Astrocyte of the spinal cord (primary cell): ENCODE measurements at regions not wholly inside any gene's neighbourhood (a gene's known extent, or its start where the extent isn't known, plus 50 kb on each side); places are given as distances from the start of the nearest gene placed in this dataset.

Source experiments
- DNase-seq: peaks from one replicate; pipeline ENCODE4 v3.0.0; 2011; ENCODE audit warnings: low read depth, low spot score
- H3K4me3 ChIP-seq: 2 replicates; pipeline ENCODE4 v1.5.1; 2011; ENCODE audit warnings: low read depth, mild to moderate bottlenecking, low read length, moderate library complexity
- CTCF ChIP-seq: IDR thresholded peaks from 2 replicates; pipeline ENCODE4 v1.5.1; 2012; ENCODE audit warnings: low read depth, mild to moderate bottlenecking, low read length, inconsistent platforms
- in situ Hi-C: cut with HindIII; loops from 2 replicates; pipeline ENCODE4 v1.10.0; 2017; ENCODE audit warnings: low sequenced_read_pairs

- no peak overlapping the region for H3K4me3 ChIP-seq
- in situ Hi-C loops: no loop called here
- no peak for DNase-seq
- TF ChIP-seq CTCF: no peak
Observed at GRCh38 chr4:25981749-25982148, 67.7 kb downstream of the SMIM20 start.

GRCh38 chr4:25982962-25983361 is 68.9 kb downstream of the SMIM20 start:
- DNase-seq: no peak
- in situ Hi-C loops: no loop called here
- no peak for TF ChIP-seq CTCF
- no peak overlapping the region for H3K4me3 ChIP-seq

GRCh38 chr4:25984266-25984665 is 70.2 kb downstream of the SMIM20 start:
- DNase-seq: no peak
- TF ChIP-seq CTCF: no peak
- H3K4me3 ChIP-seq: no peak overlapping the region
- in situ Hi-C loops: no loop called here

- TF ChIP-seq CTCF: no peak
- DNase-seq: no peak
- no peak overlapping the region for H3K4me3 ChIP-seq
- in situ Hi-C loops: no loop called here
Observed at GRCh38 chr4:25984796-25985195, 70.8 kb downstream of the SMIM20 start.

- in situ Hi-C loops: no loop called here
- no peak for DNase-seq
- no peak overlapping the region for H3K4me3 ChIP-seq
- no peak for TF ChIP-seq CTCF
Observed at GRCh38 chr4:25986807-25987206, 72.8 kb downstream of the SMIM20 start.

- H3K4me3 ChIP-seq: no peak overlapping the region
- no peak for DNase-seq
- TF ChIP-seq CTCF: no peak
- in situ Hi-C loops: no loop called here
Observed at GRCh38 chr4:25991340-25991739, 77.3 kb downstream of the SMIM20 start.
